ENCODE measurements at regions not wholly inside any gene's neighbourhood (a gene's known extent, or its start where the extent isn't known, plus 50 kb on each side); places are given as distances from the start of the nearest gene placed in this dataset.

DNA sequence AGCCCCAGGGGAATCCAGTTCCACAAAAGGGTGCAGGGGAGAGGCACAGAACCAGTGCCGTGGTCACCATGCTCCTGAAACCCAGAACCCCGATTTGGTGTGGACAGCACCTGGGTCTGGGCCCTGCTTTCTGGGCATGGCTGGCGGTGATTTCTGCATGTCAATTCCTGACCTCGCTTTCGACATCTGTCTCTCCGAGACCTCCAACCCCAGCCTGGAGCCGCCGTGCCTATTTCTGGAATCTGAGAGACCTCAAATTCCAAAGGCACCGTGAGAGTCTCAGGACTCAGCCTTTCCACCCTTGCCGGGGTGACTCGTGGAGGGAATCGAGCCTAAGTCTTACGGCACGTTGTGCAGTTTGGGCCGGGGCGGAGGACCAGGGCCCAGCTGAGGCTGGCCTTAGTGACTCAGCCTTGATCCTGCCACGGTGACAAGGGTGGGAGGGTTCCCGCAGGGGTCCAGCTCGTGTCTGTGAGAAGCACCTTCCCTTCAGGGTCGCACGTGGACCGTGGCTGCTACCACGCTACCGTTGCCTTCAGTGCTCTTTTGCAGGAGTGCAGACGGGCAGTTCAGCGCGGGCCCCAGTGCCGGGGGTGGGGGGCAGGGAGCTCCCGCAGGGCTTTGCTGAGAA, 133.7 kb downstream of the PXDC1 start:
- H3K27me3 ChIP-seq, result peaks cover 0 to 12% (median 0%) of the 10 kb centered on the region in 3 donors
- TF ChIP-seq EP300 (IDR thresholded peaks at IDR 0.05) (no peak), POLR2AphosphoS5 (IDR thresholded peaks at IDR 0.05) (no peak), POLR2A (IDR thresholded peaks at IDR 0.05) (no peak)
- TF ChIP-seq, protein P1, sequence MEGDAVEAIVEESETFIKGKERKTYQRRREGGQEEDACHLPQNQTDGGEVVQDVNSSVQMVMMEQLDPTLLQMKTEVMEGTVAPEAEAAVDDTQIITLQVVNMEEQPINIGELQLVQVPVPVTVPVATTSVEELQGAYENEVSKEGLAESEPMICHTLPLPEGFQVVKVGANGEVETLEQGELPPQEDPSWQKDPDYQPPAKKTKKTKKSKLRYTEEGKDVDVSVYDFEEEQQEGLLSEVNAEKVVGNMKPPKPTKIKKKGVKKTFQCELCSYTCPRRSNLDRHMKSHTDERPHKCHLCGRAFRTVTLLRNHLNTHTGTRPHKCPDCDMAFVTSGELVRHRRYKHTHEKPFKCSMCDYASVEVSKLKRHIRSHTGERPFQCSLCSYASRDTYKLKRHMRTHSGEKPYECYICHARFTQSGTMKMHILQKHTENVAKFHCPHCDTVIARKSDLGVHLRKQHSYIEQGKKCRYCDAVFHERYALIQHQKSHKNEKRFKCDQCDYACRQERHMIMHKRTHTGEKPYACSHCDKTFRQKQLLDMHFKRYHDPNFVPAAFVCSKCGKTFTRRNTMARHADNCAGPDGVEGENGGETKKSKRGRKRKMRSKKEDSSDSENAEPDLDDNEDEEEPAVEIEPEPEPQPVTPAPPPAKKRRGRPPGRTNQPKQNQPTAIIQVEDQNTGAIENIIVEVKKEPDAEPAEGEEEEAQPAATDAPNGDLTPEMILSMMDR (IDR thresholded peaks at IDR 0.05), result no peak
- intact Hi-C loops (cut with DNase I; ENCODE audit: low total_unique reads), result no loop called here

DNA sequence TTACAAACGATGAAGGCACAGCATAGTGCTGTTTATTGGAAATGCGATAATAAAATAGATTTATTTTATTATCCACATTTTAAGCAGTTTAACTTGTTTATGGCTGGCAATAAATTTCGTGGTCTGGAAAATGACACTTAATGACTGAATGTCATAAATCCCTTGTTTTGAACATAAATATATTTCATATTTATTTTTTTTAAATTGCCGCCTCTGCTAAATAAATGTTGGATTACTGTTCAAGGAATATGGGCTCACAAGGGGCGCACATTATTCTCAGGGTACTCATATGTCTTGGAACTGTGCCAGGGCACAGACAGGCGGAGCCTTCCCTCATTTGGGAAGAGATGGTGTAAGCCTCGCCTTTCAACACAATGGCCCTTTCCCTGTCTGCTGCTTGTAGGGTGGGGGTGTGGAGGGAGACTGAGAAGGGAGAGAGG, 134.3 kb downstream of the PXDC1 start:
- no peaks in the 10 kb centered on the region for H3K9me3 ChIP-seq
- intact Hi-C loops (cut with DNase I; ENCODE audit: low total_unique reads), result no loop called here
- 69 to 81% (median 74%) methylated on average over 7 of the region's 7 CpGs for WGBS, 5 donors
- H3K27me3 ChIP-seq, result peaks cover 0 to 12% (median 0%) of the 10 kb centered on the region in 3 donors
- H3K36me3 ChIP-seq, result no peaks in the 10 kb centered on the region
- TF ChIP-seq POLR2AphosphoS5 (IDR thresholded peaks at IDR 0.05), result no peak
- no peak for TF ChIP-seq EP300 (IDR thresholded peaks at IDR 0.05)
- no peak for TF ChIP-seq POLR2A (IDR thresholded peaks at IDR 0.05)
- TF ChIP-seq, protein P1 (IDR thresholded peaks at IDR 0.05), result no peak
- DNase-seq, result no peak
- H3K4me3 ChIP-seq, result no peak overlapping the region
- no peaks in the 10 kb centered on the region for H3K4me1 ChIP-seq
- no peak overlapping the region for H3K27ac ChIP-seq

More for the DNA sequence above, 133.7 kb downstream of the PXDC1 start:
- Histone ChIP-seq H3K36me3 (no peaks in the 10 kb centered on the region), H3K27ac (no peak overlapping the region), H3K4me3 (no peak overlapping the region), H3K4me1 (no peaks in the 10 kb centered on the region), H3K9me3 (no peaks in the 10 kb centered on the region)
- no peak for DNase-seq
- 80 to 92% (median 91%) methylated on average over 16 to 29 of the region's 29 CpGs for WGBS, 5 donors

DNA sequence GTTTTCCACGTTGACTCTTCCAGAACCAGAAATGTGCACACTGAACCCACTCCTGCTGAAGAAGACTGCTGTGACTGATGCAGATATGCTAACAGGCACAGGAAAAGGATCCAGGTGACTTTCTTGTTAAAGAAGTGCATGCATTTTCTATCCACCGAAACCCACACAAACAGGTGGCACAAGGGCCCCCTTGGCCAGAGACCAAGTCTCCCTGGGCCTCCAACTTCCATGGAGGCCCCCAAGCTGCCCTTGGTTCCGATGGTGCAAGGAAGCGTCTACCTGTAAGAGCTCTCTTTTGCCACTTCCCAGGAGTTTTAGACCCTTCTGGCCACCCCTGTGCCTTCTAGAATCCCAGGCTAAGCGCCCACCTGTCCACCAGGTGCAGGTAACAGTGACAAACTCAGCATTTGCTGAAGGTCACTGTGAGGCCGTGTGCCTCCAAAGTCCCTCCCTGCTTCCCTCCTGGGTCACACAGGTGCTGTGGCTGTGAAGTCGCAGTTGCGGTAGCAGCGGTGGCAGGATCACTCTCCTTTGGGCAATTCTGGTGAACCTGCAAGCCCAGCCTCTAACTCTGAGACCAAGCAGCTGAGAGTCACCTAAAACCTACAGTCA, 134.8 kb downstream of the PXDC1 start:
- no peak for DNase-seq
- no peaks in the 10 kb centered on the region for H3K36me3 ChIP-seq
- peaks cover 0 to 12% (median 0%) of the 10 kb centered on the region in 3 donors for H3K27me3 ChIP-seq
- H3K4me3 ChIP-seq, result no peak overlapping the region
- H3K9me3 ChIP-seq, result no peaks in the 10 kb centered on the region
- no peaks in the 10 kb centered on the region for H3K4me1 ChIP-seq
- no peak overlapping the region for H3K27ac ChIP-seq
- TF ChIP-seq POLR2A (IDR thresholded peaks at IDR 0.05), result no peak
- TF ChIP-seq EP300 (IDR thresholded peaks at IDR 0.05), result no peak
- TF ChIP-seq, protein P1 (IDR thresholded peaks at IDR 0.05), result no peak
- no peak for TF ChIP-seq POLR2AphosphoS5 (IDR thresholded peaks at IDR 0.05)
- intact Hi-C loops (cut with DNase I; ENCODE audit: low total_unique reads), result no loop called here
- WGBS, 5 donors, result 86 to 92% (median 91%) methylated on average over 8 to 9 of the region's 9 CpGs

DNA sequence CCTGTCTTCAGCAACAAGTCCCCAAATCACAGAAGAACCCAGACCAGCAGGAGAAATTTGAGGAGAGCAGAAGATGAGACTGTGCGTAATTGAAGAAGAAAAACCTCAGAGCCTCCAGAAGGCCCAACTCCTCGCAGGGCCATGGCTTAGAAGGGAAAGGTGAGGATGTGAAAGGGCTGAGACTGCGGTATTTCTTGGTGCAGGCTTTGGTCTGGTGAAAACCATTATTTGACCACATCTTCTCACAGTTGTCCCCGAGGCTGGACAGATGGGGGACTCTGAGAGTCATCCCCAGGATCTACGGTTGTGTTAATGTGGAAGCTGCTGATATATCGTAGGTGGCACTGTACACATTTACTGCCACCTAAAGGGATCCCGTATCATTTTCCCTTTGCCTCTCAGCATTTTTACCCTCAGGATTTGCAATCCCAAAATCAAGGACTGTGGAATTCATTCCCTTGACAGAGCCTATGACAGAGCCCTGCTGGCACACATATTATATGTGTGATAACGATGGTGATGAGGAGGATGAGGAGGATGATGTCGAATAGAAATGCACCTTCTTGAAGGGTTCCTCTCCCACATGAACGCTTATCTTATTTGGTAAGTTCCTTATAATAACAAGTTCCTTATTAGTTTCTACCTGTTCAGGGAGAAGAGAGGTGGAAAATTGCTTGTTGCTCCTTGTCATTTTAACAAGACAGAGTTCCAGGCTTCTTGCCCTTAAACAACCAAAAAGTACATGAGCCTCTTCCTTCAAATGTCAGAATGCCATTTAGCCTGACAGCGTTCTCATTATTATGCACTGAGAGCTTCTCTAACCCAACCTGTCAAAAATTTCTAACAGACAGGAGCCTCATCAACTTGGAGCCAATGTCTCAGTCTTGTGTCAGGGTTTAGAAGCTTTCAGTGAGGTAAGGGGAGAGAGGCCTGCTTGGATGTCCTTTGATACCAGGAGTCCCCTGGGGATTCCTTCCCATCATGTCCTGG, 135.8 kb downstream of the PXDC1 start:
- no peak overlapping the region for H3K27ac ChIP-seq
- H3K4me3 ChIP-seq, result no peak overlapping the region
- no peaks in the 10 kb centered on the region for H3K9me3 ChIP-seq
- no peaks in the 10 kb centered on the region for H3K36me3 ChIP-seq
- no peak for DNase-seq
- no peaks in the 10 kb centered on the region for H3K4me1 ChIP-seq
- peaks cover 0 to 5% (median 0%) of the 10 kb centered on the region in 3 donors for H3K27me3 ChIP-seq
- TF ChIP-seq EP300 (IDR thresholded peaks at IDR 0.05), result no peak
- TF ChIP-seq, protein P1 (IDR thresholded peaks at IDR 0.05), result no peak
- TF ChIP-seq POLR2A (IDR thresholded peaks at IDR 0.05), result no peak
- TF ChIP-seq POLR2AphosphoS5 (IDR thresholded peaks at IDR 0.05), result no peak
- 83 to 90% (median 84%) methylated on average over 11 of the region's 11 CpGs for WGBS, 5 donors
- intact Hi-C loops (cut with DNase I; ENCODE audit: low total_unique reads), result no loop called here
